Mucosa of descending colon (tissue), 3 donors: ENCODE measurements at regions not wholly inside any gene's neighbourhood (a gene's known extent, or its start where the extent isn't known, plus 50 kb on each side); places are given as distances from the start of the nearest gene placed in this dataset.

Experiments used
- ATAC-seq: fragments of 200-7000 bp; cut with Tn5 transposase; one replicate; pipeline ENCODE4 v1.9.1; 2020; ENCODE audit warnings: mild to moderate bottlenecking, moderate library complexity
- DNase-seq, 3 donors: peaks; one replicate each; pipeline ENCODE4 v3.0.0-alpha.2; 2020
- H3K36me3 ChIP-seq: fragments of 200-600 bp; one replicate; pipeline ENCODE4 v1.8.0; 2021; ENCODE audit warnings: low read depth, mild to moderate bottlenecking
- H3K4me1 ChIP-seq: fragments of 200-600 bp; one replicate; pipeline ENCODE4 v1.8.0; 2021; ENCODE audit warnings: low read depth, mild to moderate bottlenecking
- H3K4me3 ChIP-seq: fragments of 200-600 bp; one replicate; pipeline ENCODE4 v1.8.0; 2021; ENCODE audit warnings: mild to moderate bottlenecking
- H3K9me3 ChIP-seq: fragments of 200-600 bp; one replicate; pipeline ENCODE4 v1.8.0; 2021; ENCODE audit warnings: mild to moderate bottlenecking
- intact Hi-C, 2 donors: fragments of 100-400 bp; cut with DNase I in 1 of 2; cut with micrococcal nuclease in 1 of 2; formaldehyde crosslinking; loops; one replicate each; pipeline versions ENCODE4 v1.11.0 to v1.11.1; 2022; cut with DNase I, micrococcal nuclease
- TF ChIP-seq, protein P1 (sequence below): fragments of 200-600 bp; IDR thresholded peaks from one replicate; pipeline ENCODE4 v1.8.0; 2022; ENCODE audit warnings: antibody characterized with exemption, mild to moderate bottlenecking
- donor health status: DM: no; HTN: no; CAD: no; lungs with moderate emphysema.
- donor health status: DM: no; HTN: no; CAD: no.
- donor health status: DM: no; HTN: yes; CAD: no.

DNA sequence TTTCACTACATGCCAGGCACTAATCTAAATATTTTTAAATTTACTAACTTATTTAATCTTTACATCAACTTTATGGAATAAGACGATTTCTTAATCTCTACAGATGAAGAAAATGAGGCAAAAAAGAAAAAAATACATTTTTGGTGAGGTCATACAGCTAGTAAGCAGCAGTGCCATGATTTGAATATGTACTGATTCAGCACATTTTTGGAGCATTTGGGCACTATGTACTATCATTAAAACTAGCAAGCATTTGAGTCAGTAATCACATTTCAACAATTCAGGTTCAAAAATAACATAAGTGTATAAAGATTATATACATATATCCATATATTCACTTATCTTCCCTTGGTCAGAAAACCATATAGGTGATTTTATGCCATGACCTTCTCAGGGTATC is 124.4 kb upstream of the TMTC1 start:
- intact Hi-C loops, result no loop called here
- H3K4me3 ChIP-seq, result no peak overlapping the region
- TF ChIP-seq, protein P1, sequence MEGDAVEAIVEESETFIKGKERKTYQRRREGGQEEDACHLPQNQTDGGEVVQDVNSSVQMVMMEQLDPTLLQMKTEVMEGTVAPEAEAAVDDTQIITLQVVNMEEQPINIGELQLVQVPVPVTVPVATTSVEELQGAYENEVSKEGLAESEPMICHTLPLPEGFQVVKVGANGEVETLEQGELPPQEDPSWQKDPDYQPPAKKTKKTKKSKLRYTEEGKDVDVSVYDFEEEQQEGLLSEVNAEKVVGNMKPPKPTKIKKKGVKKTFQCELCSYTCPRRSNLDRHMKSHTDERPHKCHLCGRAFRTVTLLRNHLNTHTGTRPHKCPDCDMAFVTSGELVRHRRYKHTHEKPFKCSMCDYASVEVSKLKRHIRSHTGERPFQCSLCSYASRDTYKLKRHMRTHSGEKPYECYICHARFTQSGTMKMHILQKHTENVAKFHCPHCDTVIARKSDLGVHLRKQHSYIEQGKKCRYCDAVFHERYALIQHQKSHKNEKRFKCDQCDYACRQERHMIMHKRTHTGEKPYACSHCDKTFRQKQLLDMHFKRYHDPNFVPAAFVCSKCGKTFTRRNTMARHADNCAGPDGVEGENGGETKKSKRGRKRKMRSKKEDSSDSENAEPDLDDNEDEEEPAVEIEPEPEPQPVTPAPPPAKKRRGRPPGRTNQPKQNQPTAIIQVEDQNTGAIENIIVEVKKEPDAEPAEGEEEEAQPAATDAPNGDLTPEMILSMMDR, result no peak
- peaks cover 16% of the 10 kb centered on the region for H3K9me3 ChIP-seq
- DNase-seq (no peak), ATAC-seq (no peak)
- H3K4me1 ChIP-seq, result no peaks in the 10 kb centered on the region
- no peaks in the 10 kb centered on the region for H3K36me3 ChIP-seq

DNA sequence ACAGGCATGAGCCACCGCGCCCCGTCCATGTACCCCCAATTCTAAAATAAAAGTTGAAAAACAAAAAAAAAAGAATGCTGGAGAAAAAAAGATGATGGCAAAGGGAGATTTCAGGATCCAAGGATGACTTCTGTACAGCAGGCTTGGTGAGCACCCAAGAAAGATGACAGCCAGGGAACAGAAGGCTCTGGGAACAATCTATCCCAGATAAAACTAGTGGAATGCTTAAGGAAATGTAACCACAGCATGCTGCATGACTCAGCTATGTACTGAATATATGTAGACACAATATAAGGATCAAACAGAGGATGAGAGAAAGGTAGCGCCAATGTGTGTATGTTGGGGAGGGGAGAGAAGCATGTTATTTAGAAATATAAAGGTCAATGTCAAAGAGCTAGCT is 123.7 kb upstream of the TMTC1 start:
- Histone ChIP-seq H3K4me3 (no peak overlapping the region), H3K4me1 (no peaks in the 10 kb centered on the region), H3K9me3 (peaks cover 16% of the 10 kb centered on the region), H3K36me3 (no peaks in the 10 kb centered on the region)
- intact Hi-C loops, result no loop called here
- TF ChIP-seq, protein P1, result no peak
- ATAC-seq, result no peak
- DNase-seq, result no peak

DNA sequence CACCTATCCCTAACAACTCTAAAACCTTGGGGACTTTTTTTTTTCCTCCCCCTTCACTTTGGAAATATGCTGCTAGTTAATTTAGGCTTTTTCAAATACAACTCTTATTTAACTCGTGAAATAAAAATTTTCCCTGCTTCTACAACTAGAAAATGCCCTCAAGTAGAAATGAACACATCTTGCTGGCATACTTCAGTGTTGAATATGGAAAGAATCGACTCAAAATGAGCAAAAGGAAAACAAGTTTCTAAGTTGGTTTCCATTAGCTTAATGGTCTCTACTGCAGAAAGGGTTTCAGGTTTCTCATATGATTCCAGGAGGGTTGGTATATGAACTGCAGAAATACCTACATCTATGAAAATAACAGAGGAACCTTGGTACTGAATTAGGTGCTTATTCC is 118.3 kb upstream of the TMTC1 start:
- intact Hi-C loops, result no loop called here
- TF ChIP-seq, protein P1, result no peak
- peaks cover 4% of the 10 kb centered on the region for H3K9me3 ChIP-seq
- H3K36me3 ChIP-seq, result no peaks in the 10 kb centered on the region
- no peak overlapping the region for H3K4me3 ChIP-seq
- no peaks in the 10 kb centered on the region for H3K4me1 ChIP-seq
- DNase-seq (no peak), ATAC-seq (no peak)

DNA sequence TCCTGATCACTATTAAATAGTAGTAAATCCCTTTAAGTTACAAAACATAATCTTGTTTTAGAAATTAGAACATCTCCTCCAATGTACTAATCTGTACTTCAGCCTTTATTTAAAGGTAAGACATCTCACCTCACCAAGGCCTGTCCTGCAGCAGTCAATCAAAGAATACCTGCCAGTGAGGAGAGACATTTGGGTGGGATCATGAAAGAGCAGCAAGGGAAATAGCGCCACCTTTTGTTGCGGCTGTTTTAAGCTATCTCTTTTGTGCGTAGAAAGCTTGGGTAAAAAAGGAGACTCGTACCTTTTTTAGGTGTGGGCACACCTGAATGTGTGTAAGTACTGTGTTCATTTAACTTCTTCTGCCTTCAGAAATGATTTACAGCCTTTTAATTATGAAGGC is 117.8 kb upstream of the TMTC1 start:
- intact Hi-C loops, result no loop called here
- ATAC-seq (no peak), DNase-seq (no peak)
- TF ChIP-seq, protein P1, result no peak
- H3K4me3 ChIP-seq, result no peak overlapping the region
- peaks cover 4% of the 10 kb centered on the region for H3K9me3 ChIP-seq
- H3K36me3 ChIP-seq, result no peaks in the 10 kb centered on the region
- no peaks in the 10 kb centered on the region for H3K4me1 ChIP-seq

DNA sequence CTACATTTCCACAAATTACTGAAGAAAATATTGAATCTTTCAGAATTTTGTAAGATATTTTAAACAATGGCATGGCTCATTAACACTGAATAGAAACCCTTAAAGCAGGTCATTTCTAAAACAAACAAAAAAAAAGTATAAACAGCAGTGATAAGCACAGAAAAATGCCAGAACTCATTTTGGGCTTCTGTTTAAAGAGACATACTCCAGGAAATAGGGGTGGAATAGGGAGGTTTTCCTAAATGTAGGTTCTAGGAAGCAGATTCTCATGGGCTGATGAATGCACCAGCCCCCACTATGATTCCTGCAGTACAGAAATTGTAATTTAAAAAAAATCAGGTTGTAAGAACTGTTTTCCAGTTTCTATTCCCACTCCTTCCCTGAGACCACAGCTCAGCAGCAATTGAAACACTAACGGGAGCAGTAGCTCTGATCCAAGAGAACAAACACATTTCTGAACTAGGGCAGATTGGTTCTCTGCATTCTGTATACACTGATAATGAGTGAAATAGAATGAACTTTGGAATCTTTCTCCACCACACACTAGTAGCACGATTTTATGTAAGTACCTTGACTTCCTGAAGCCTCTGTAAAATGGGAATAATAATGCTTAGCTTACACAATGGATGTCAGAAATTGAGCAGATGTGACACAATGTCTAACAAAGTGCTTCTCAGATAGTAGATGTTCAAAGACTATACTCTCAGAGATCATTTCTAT is 115.6 kb upstream of the TMTC1 start:
- no peaks in the 10 kb centered on the region for H3K36me3 ChIP-seq
- TF ChIP-seq, protein P1, result no peak
- H3K4me3 ChIP-seq, result no peak overlapping the region
- H3K9me3 ChIP-seq, result no peaks in the 10 kb centered on the region
- DNase-seq (no peak), ATAC-seq (no peak)
- intact Hi-C loops, result no loop called here
- no peaks in the 10 kb centered on the region for H3K4me1 ChIP-seq

DNA sequence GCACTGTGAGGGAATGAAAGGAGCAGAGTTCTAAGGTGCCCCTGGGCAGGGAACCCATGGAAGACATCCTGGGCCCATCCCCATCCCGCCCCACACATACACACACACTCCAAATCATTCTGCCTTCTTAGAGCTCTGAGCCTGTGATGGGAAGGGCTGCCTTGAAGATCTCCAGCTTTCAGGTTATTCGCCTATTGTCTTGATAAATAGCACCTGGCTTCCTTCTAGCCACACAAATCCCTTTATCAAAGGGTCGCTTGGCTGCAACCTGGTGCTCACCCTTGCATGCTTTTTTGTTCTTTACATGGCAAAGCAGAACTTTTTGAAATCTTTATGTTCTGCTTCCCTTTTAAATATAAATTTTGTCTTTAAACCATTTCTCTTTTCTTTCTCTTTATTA is 112.2 kb upstream of the TMTC1 start:
- H3K9me3 ChIP-seq, result no peaks in the 10 kb centered on the region
- H3K4me1 ChIP-seq, result no peaks in the 10 kb centered on the region
- intact Hi-C loops, result no loop called here
- DNase-seq (no peak), ATAC-seq (no peak)
- TF ChIP-seq, protein P1, result no peak
- H3K4me3 ChIP-seq, result no peak overlapping the region
- no peaks in the 10 kb centered on the region for H3K36me3 ChIP-seq
